Bronchial epithelial cell (primary cell): ENCODE measurements at regions not wholly inside any gene's neighbourhood (a gene's known extent, or its start where the extent isn't known, plus 50 kb on each side); places are given as distances from the start of the nearest gene placed in this dataset.

Source experiments
- DNase-seq: peaks from one replicate; pipeline ENCODE4 v3.0.0-alpha.2; 2010; ENCODE audit warnings: low read depth
- FAIRE-seq: peaks from 2 replicates; lab custom pipeline; 2011; peaks lifted over from hg19 to GRCh38; lab: Jason Lieb, UNC
- H3K27me3 ChIP-seq: 2 replicates; pipeline ENCODE4 v1.5.1; 2011; ENCODE audit warnings: low read length; ENCODE audit not compliant: control insufficient read depth, insufficient read depth
- H3K36me3 ChIP-seq: 2 replicates; pipeline ENCODE4 v1.5.1; 2011; ENCODE audit warnings: low read length; ENCODE audit not compliant: control insufficient read depth, insufficient read depth
- H3K4me3 ChIP-seq: 2 replicates; pipeline ENCODE4 v1.5.1; 2011; ENCODE audit warnings: mild to moderate bottlenecking, low read depth, low read length, control low read depth
- TF ChIP-seq, protein P1 (sequence below): IDR thresholded peaks from 2 replicates; pipeline ENCODE4 v1.5.1; 2011; ENCODE audit warnings: mild to moderate bottlenecking, moderate library complexity, low read length, control low read depth, inconsistent platforms; ENCODE audit not compliant: insufficient read depth, severe bottlenecking

DNA sequence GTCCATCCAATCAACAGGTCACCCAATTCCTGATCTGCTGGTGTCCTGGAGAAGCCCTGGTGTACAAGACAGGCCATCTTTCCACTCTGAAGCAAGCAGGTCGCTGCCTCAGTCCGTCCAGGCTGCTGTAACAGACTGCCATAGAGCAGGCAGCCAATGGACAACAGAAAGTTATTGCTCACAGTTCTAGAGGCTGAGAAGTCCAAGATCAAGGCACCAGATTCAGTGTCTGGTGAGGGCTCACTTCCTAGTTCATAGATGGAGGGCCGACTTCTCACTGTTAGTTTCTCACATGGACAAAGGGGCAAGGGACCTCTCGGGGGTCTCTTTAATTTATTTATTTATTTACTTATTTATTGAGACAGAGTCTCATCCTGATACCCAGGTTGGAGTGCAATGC lies 74.8 kb downstream of the CD24 start:
- TF ChIP-seq, protein P1, sequence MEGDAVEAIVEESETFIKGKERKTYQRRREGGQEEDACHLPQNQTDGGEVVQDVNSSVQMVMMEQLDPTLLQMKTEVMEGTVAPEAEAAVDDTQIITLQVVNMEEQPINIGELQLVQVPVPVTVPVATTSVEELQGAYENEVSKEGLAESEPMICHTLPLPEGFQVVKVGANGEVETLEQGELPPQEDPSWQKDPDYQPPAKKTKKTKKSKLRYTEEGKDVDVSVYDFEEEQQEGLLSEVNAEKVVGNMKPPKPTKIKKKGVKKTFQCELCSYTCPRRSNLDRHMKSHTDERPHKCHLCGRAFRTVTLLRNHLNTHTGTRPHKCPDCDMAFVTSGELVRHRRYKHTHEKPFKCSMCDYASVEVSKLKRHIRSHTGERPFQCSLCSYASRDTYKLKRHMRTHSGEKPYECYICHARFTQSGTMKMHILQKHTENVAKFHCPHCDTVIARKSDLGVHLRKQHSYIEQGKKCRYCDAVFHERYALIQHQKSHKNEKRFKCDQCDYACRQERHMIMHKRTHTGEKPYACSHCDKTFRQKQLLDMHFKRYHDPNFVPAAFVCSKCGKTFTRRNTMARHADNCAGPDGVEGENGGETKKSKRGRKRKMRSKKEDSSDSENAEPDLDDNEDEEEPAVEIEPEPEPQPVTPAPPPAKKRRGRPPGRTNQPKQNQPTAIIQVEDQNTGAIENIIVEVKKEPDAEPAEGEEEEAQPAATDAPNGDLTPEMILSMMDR = no peak
- no peaks in the 10 kb centered on the region for H3K27me3 ChIP-seq
- no peak overlapping the region for H3K4me3 ChIP-seq
- no peak for DNase-seq
- no peaks in the 10 kb centered on the region for H3K36me3 ChIP-seq
- no peak for FAIRE-seq

DNA sequence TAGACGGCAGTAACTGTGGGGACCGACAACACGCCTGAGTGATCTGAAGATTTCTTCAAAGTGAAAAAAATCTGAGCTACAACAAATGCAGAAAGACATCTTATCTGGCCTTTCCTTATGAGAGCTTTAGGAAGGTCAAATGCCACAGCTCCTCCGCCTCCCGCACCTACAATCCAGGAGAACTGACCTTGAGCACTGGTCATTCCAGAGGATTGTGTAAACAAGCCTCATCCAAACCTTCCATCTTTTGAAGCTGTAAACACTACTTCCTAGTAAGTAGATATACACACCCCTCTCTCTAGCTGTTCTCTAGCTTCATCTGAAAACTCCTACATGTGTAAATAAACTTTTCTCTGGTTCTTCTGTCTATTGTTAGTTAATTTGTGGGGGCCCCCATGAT lies 76.9 kb downstream of the CD24 start:
- H3K4me3 ChIP-seq = no peak overlapping the region
- no peaks in the 10 kb centered on the region for H3K36me3 ChIP-seq
- no peak for DNase-seq
- no peaks in the 10 kb centered on the region for H3K27me3 ChIP-seq
- no peak for FAIRE-seq
- TF ChIP-seq, protein P1 = no peak

DNA sequence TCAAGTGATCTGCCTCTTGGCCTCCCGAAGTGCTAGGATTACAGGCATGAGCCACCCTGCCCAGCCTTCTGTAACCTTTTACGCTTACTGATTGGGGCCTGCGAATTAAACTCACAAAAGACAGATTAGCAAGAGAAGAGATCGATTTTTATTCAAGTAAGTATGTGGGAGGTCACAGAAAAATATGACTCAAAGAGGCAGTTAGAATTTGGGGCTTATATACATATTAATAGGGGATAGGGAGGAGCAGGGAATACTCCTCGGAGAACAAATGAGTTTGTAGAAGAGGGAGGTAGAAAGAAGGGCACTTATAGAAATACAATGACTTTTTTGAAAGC lies 78.9 kb downstream of the CD24 start:
- no peak for FAIRE-seq
- TF ChIP-seq, protein P1 = no peak

DNA sequence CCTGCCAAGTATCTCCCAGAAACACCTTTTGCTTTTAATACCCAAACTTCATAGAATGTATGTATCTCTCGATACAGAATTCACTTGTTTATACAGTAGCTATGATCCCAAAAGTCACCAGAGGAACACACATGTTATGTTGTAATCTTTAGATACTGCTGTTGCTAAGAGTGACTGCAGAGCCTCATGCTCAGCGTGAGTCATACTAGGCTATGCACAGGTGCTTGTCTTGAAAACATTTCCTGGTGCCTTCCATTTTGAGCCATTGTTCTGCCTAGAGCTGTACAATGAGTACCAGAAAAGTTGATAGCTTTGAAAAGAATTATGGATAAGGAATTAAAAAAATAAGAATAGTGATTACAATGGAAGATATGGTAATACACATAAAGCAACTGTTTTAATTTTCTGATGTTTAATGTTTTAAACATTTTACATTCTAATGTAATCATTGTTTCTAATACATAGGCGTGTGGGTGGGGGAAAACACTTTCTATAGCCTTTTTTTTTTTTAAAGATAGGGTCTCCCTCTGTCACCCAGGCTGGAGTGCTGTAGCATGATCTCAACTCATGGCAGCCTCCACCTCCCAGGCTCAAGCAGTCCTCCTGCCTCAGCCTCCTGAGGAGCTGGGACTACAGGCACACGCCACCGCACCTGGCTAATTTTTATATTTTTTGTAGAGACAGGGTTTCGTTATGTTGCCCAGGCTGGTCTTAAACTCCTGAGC lies 79.4 kb downstream of the CD24 start:
- Histone ChIP-seq H3K36me3 (no peaks in the 10 kb centered on the region), H3K27me3 (no peaks in the 10 kb centered on the region), H3K4me3 (no peak overlapping the region)
- peak; percentile 94 for DNase-seq
- TF ChIP-seq, protein P1 = no peak
- FAIRE-seq = no peak

More for the DNA sequence above, 78.9 kb downstream of the CD24 start:
- H3K27me3 ChIP-seq = no peaks in the 10 kb centered on the region
- no peak for DNase-seq
- no peak overlapping the region for H3K4me3 ChIP-seq
- H3K36me3 ChIP-seq = no peaks in the 10 kb centered on the region

DNA sequence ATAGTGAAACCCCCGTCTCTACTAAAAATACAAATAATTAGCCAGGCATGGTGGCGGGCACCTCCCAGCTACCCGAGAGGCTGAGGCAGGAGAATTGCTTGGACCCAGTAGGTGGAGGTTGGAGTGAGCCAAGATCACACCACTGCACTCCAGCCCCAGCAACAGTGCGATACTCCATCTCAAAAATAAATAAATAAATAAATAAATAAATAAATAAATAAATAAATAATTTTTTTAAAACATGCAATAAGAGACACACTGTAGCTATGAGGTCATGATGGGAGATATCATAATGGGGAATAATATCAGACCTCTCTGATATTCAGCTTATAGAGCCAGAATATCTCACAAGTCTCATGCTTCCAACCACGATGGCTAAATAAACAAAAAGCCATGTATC lies 82.3 kb downstream of the CD24 start:
- FAIRE-seq (no peak), DNase-seq (no peak)
- no peaks in the 10 kb centered on the region for H3K27me3 ChIP-seq
- H3K36me3 ChIP-seq = no peaks in the 10 kb centered on the region
- TF ChIP-seq, protein P1 = no peak
- no peak overlapping the region for H3K4me3 ChIP-seq

DNA sequence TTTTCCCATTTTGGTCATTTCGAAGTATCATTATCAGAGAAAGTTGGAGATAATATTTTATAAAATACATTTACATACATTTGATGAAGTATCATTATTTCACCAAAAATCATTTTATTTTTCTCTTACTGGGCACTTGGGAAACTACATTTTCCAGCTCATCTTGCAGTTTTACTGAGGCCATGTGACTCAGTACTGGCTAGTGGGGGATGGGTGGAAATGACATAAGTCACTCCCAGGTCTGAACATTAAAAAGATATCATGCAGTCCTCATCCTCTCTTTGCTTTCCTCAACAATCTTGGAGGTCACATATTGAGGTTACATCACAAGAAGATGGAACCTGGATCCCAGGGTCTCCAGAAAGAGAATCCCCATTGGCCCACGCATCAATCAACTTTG lies 84.1 kb downstream of the CD24 start:
- Histone ChIP-seq H3K36me3 (no peaks in the 10 kb centered on the region), H3K27me3 (no peaks in the 10 kb centered on the region), H3K4me3 (no peak overlapping the region)
- DNase-seq = peak; percentile 54
- TF ChIP-seq, protein P1 = no peak
- FAIRE-seq = no peak
